Prostate gland (tissue), 2 donors: ENCODE measurements at regions not wholly inside any gene's neighbourhood (a gene's known extent, or its start where the extent isn't known, plus 50 kb on each side); places are given as distances from the start of the nearest gene placed in this dataset.

Experiments
- CTCF ChIP-seq, 4 experiments: fragments of 200-600 bp in 2 of 4; fragments of 450-650 bp in 2 of 4; sonication (generic) in 2 of 4; IDR thresholded peaks; 1 replicate in 3 of 4; 2 replicates in 1 of 4; pipeline ENCODE4 v1.5.1; 2016 to 2019; ENCODE audit warnings: antibody characterized with exemption in 4 of 4, mild to moderate bottlenecking in 2 of 4, moderate library complexity in 2 of 4
- POLR2A ChIP-seq: fragments of 450-650 bp; IDR thresholded peaks from one replicate; pipeline ENCODE4 v1.6.1; 2016; ENCODE audit warnings: antibody characterized with exemption, mild to moderate bottlenecking

GRCh38 chr16:79286646-79287423 lies 313.7 kb downstream of the MAF start:
- no peak for TF ChIP-seq CTCF (IDR thresholded peaks at IDR 0.05)
- TF ChIP-seq POLR2A, result no peak
